K562 (cell line): ENCODE measurements at regions not wholly inside any gene's neighbourhood (a gene's known extent, or its start where the extent isn't known, plus 50 kb on each side); places are given as distances from the start of the nearest gene placed in this dataset.

ENCODE experiments used
- ATAC-seq: fragments of 200-7000 bp; cut with Tn5 transposase; 3 replicates; pipeline ENCODE4 v1.9.1; 2020; ENCODE audit warnings: moderate library complexity
- BruUV-seq: library from RNA; stranded (reverse); fragments of 400-500 nt; replicated peaks from 2 replicates; lab custom pipeline; 2021; lab: Mats Ljungman, UMichigan
- CTCF ChIA-PET: fragments of 300-600 bp; formaldehyde crosslinking; extraction: SDS; loops from one replicate; lab custom pipeline; 2021; ENCODE audit warnings: low intra/inter-chr PET ratio; lab: Yijun Ruan, JAX
- POLR2A ChIA-PET: fragments of 300-600, 350-650 bp; sonication (Branson Sonifier 250); formaldehyde crosslinking; extraction: SDS; loops from one replicate; lab custom pipeline; 2021; ENCODE audit warnings: antibody characterized with exemption, inconsistent platforms; lab: Yijun Ruan, JAX
- DNase-seq, 4 experiments: peaks; one replicate each; pipeline versions ENCODE4 v3.0.0 to v3.0.0-alpha.2; 2011 to 2018; ENCODE audit warnings: low spot score in 3 of 4, mixed read lengths in 3 of 4; ENCODE audit errors: extremely low read depth in 1 of 4
- FAIRE-seq: peaks from 2 replicates; lab custom pipeline; 2011; peaks lifted over from hg19 to GRCh38; lab: Jason Lieb, UNC
- H2AFZ ChIP-seq: 2 replicates; pipeline ENCODE4 v1.6.0; 2011; ENCODE audit warnings: low read depth, low read length, control low read depth, inconsistent platforms
- H3K27ac ChIP-seq: fragments of 200-600 bp; 3 replicates; pipeline ENCODE4 v1.8.0; 2011; ENCODE audit warnings: low read depth, mild to moderate bottlenecking, control low read depth, inconsistent platforms, low read length, moderate library complexity, mixed read lengths; ENCODE audit errors: extremely low read depth
- H3K27me3 ChIP-seq, 2 experiments: fragments of 300-600 bp in 1 of 2; 2 replicates in 1 of 2; 3 replicates in 1 of 2; pipeline versions ENCODE4 v1.6.0 to v1.8.0; 2011; ENCODE audit warnings: inconsistent platforms in 2 of 2, low read length in 2 of 2, mild to moderate bottlenecking in 1 of 2, mixed read lengths in 1 of 2, moderate library complexity in 1 of 2; ENCODE audit not compliant: control insufficient read depth in 2 of 2, insufficient read depth in 2 of 2
- H3K36me3 ChIP-seq: fragments of 300-600 bp; 3 replicates; pipeline ENCODE4 v1.8.0; 2011; ENCODE audit warnings: mild to moderate bottlenecking, low read length, inconsistent platforms; ENCODE audit not compliant: control insufficient read depth, insufficient read depth
- H3K4me1 ChIP-seq, 2 experiments: fragments of 200-600 bp in 1 of 2; replicated peaks in 1 of 2; 2 replicates in 1 of 2; 3 replicates in 1 of 2; pipeline versions ENCODE4 v1.5.1 to v1.8.0; 2011; ENCODE audit warnings: inconsistent platforms in 2 of 2, low read length in 2 of 2, mild to moderate bottlenecking in 1 of 2, mixed read lengths in 1 of 2, moderate library complexity in 1 of 2; ENCODE audit not compliant: control insufficient read depth in 2 of 2, insufficient read depth in 2 of 2
- H3K4me2 ChIP-seq: 2 replicates; pipeline ENCODE4 v1.6.1; 2011; ENCODE audit warnings: low read length, control low read depth, inconsistent platforms, mixed read lengths; ENCODE audit not compliant: insufficient read depth
- H3K4me3 ChIP-seq: fragments of 200-600 bp; sonication (generic), shearing (Covaris generic); 2 replicates; pipeline ENCODE4 v1.5.1; 2016; ENCODE audit warnings: control low read depth, inconsistent platforms
- H3K79me2 ChIP-seq: fragments of 200-600 bp; 3 replicates; pipeline ENCODE4 v1.8.0; 2011; ENCODE audit warnings: low read length, inconsistent platforms; ENCODE audit not compliant: control insufficient read depth, insufficient read depth
- H3K9ac ChIP-seq, 2 experiments: 2 replicates each; pipeline versions ENCODE4 v1.6.0 to v1.6.1; 2011; ENCODE audit warnings: low read depth in 2 of 2, low read length in 2 of 2, control low read depth in 1 of 2, inconsistent platforms in 1 of 2, mild to moderate bottlenecking in 1 of 2, mixed read lengths in 1 of 2; ENCODE audit not compliant: insufficient read depth in 1 of 2
- H3K9me1 ChIP-seq: one replicate; pipeline ENCODE4 v1.6.0; 2011; ENCODE audit warnings: inconsistent platforms, mild to moderate bottlenecking, low read length, moderate library complexity; ENCODE audit not compliant: control insufficient read depth, insufficient read depth
- H3K9me3 ChIP-seq: replicated peaks from 2 replicates; pipeline ENCODE4 v1.5.1; 2011; ENCODE audit warnings: low read depth, low read length, inconsistent platforms; ENCODE audit not compliant: control insufficient read depth, insufficient read depth
- H4K20me1 ChIP-seq: replicated peaks from 2 replicates; pipeline ENCODE4 v1.6.1; 2011; ENCODE audit warnings: low read length, inconsistent platforms, mixed read lengths; ENCODE audit not compliant: control insufficient read depth, insufficient read depth
- MTA1 ChIP-seq: fragments of 450-650 bp; IDR thresholded peaks from 2 replicates; pipeline ENCODE4 v1.6.1; 2017; ENCODE audit warnings: borderline replicate concordance
- USF2 ChIP-seq: sonication (generic); formaldehyde crosslinking; IDR thresholded peaks from 2 replicates; pipeline ENCODE4 v1.5.0; 2020; ENCODE audit warnings: missing genetic modification reagents
- ZNF143 ChIP-seq: sonication (generic); formaldehyde crosslinking; IDR thresholded peaks from 2 replicates; pipeline ENCODE4 v1.9.0; 2022; ENCODE audit warnings: mild to moderate bottlenecking, missing genetic modification reagents
- ZNF239 ChIP-seq: fragments of 250-450 bp; sonication (Bioruptor Pico); IDR thresholded peaks from 2 replicates; pipeline ENCODE4 v1.4.0; 2020; ENCODE audit warnings: mild to moderate bottlenecking
- ZNF764 ChIP-seq: fragments of 250-450 bp; sonication (Bioruptor Pico); IDR thresholded peaks from 2 replicates; pipeline ENCODE4 v1.4.0; 2020; ENCODE audit warnings: low read depth, mild to moderate bottlenecking, moderate library complexity
- WGBS: fragments of 100-300 bp; shearing (Covaris generic); methylation state at CpG from one replicate; pipeline ENCODE4 v1.1.6; 2016; ENCODE audit warnings: low coverage, mixed read lengths; ENCODE audit not compliant: insufficient coverage; ENCODE audit errors: missing lambda C conversion rate; 5-methylcytosine and 5-hydroxymethylcytosine counted together
- in situ Hi-C: fragments of 300-500 bp; cut with MboI; formaldehyde crosslinking; loops from 4 replicates; pipeline ENCODE4 v1.15.0; 2018; ENCODE audit warnings: inconsistent platforms, mixed read lengths
- intact Hi-C: fragments of 100-400 bp; cut with micrococcal nuclease; formaldehyde crosslinking; loops from 2 replicates; pipeline ENCODE4 v1.14.2; 2022

- TF ChIP-seq USF2, result no peak
Observed at GRCh38 chr9:12457237-12457636, 235.9 kb upstream of the TYRP1 start (continued).

GRCh38 chr9:12461763-12462460, 231.3 kb upstream of the TYRP1 start:
- no peak overlapping the region for H3K4me3 ChIP-seq
- POLR2A ChIA-PET, result no interaction called here
- H3K36me3 ChIP-seq, result no peaks in the 10 kb centered on the region
- FAIRE-seq (no peak), ATAC-seq (no peak), DNase-seq (no peak)
- no peak overlapping the region for H3K4me2 ChIP-seq
- no peaks in the 10 kb centered on the region for H3K9me3 ChIP-seq
- H3K27me3 ChIP-seq, result no peaks in the 10 kb centered on the region
- no TSS peak for BruUV-seq
- no peaks in the 10 kb centered on the region for H3K4me1 ChIP-seq
- no peak overlapping the region for H3K27ac ChIP-seq
- no peak overlapping the region for H3K9ac ChIP-seq
- no peaks in the 10 kb centered on the region for H3K9me1 ChIP-seq
- H2AFZ ChIP-seq, result no peak overlapping the region
- no peaks in the 10 kb centered on the region for H4K20me1 ChIP-seq
- H3K79me2 ChIP-seq, result no peaks in the 10 kb centered on the region
- intact Hi-C loops, result no loop called here
- no peak for TF ChIP-seq ZNF239
- TF ChIP-seq MTA1, result no peak
- TF ChIP-seq ZNF764, result no peak
- no peak for TF ChIP-seq ZNF143
- TF ChIP-seq, all 486 proteins: peak for 0
- 0% methylated on average over 2 of the region's 2 CpGs for WGBS
- CTCF ChIA-PET, result no interaction called here
- in situ Hi-C loops, result no loop called here
